Fibroblast of skin of left quadriceps (primary cell): ENCODE measurements at regions not wholly inside any gene's neighbourhood (a gene's known extent, or its start where the extent isn't known, plus 50 kb on each side); places are given as distances from the start of the nearest gene placed in this dataset.
"Not testable (repeated sequence)": the region's sequence is repeated elsewhere in the genome, so short reads cannot be mapped to it uniquely, and the experiment has no call there.

ENCODE experiments used
- DNase-seq, 2 experiments: peaks; one replicate each; pipeline ENCODE4 v3.0.0-alpha.2; 2013; ENCODE audit warnings: low read depth in 2 of 2

GRCh38 chr16:26394409-26394808, 672.3 kb upstream of the C16orf82 start:
- DNase-seq: no peak

GRCh38 chr16:26395700-26396099, 671.0 kb upstream of the C16orf82 start:
- DNase-seq: no peak

- no peak for DNase-seq
Measured at GRCh38 chr16:26396511-26397235, 670.1 kb upstream of the C16orf82 start.

- DNase-seq: no peak
Measured at GRCh38 chr16:26413780-26414179, 652.9 kb upstream of the C16orf82 start.

GRCh38 chr16:26419458-26419857, 647.3 kb upstream of the C16orf82 start:
- DNase-seq: not testable (repeated sequence)

- DNase-seq: no peak
Measured at GRCh38 chr16:26430618-26431017, 636.1 kb upstream of the C16orf82 start.

GRCh38 chr16:26433807-26434206, 632.9 kb upstream of the C16orf82 start:
- no peak for DNase-seq

- no peak for DNase-seq
Measured at GRCh38 chr16:26441178-26441577, 625.5 kb upstream of the C16orf82 start.

GRCh38 chr16:26442321-26442720, 624.4 kb upstream of the C16orf82 start:
- no peak for DNase-seq

GRCh38 chr16:26447570-26447969, 619.2 kb upstream of the C16orf82 start:
- DNase-seq: no peak

GRCh38 chr16:26453215-26453614, 613.5 kb upstream of the C16orf82 start:
- DNase-seq: no peak

- DNase-seq: no peak
Measured at GRCh38 chr16:26454102-26454501, 612.6 kb upstream of the C16orf82 start.

GRCh38 chr16:26456074-26456473, 610.7 kb upstream of the C16orf82 start:
- DNase-seq: no peak

- DNase-seq: no peak
Measured at GRCh38 chr16:26457095-26457494, 609.6 kb upstream of the C16orf82 start.

GRCh38 chr16:26457882-26458281, 608.8 kb upstream of the C16orf82 start:
- no peak for DNase-seq

GRCh38 chr16:26464576-26465266, 602.0 kb upstream of the C16orf82 start:
- no peak for DNase-seq

- not testable (repeated sequence) for DNase-seq
Measured at GRCh38 chr16:26474405-26474804, 592.3 kb upstream of the C16orf82 start.

- no peak for DNase-seq
Measured at GRCh38 chr16:26475596-26475995, 591.1 kb upstream of the C16orf82 start.

GRCh38 chr16:26491101-26491670, 575.5 kb upstream of the C16orf82 start:
- no peak for DNase-seq

GRCh38 chr16:26491962-26492361, 574.8 kb upstream of the C16orf82 start:
- DNase-seq: no peak

GRCh38 chr16:26493751-26494150, 573.0 kb upstream of the C16orf82 start:
- no peak for DNase-seq

- DNase-seq: no peak
Measured at GRCh38 chr16:26497896-26498295, 568.8 kb upstream of the C16orf82 start.

- no peak for DNase-seq
Measured at GRCh38 chr16:26500326-26500725, 566.4 kb upstream of the C16orf82 start.
